Fibroblast of lung (primary cell): ENCODE measurements at regions not wholly inside any gene's neighbourhood (a gene's known extent, or its start where the extent isn't known, plus 50 kb on each side); places are given as distances from the start of the nearest gene placed in this dataset.

ENCODE experiments used
- DNase-seq, 2 donors: peaks; one replicate each; pipeline versions ENCODE4 v3.0.0 to v3.0.0-alpha.2; 2010; ENCODE audit warnings: low read depth in 2 of 2
- H2AFZ ChIP-seq: 2 replicates; pipeline ENCODE4 v1.5.1; 2012; ENCODE audit warnings: low read length, control low read depth, inconsistent platforms
- H3K27ac ChIP-seq: 2 replicates; pipeline ENCODE4 v1.5.1; 2011; ENCODE audit warnings: low read length, control low read depth; ENCODE audit not compliant: insufficient read depth
- H3K27me3 ChIP-seq: 2 replicates; pipeline ENCODE4 v1.5.1; 2011; ENCODE audit warnings: mild to moderate bottlenecking, low read length; ENCODE audit not compliant: control insufficient read depth, insufficient read depth
- H3K36me3 ChIP-seq: 2 replicates; pipeline ENCODE4 v1.5.1; 2011; ENCODE audit warnings: low read length; ENCODE audit not compliant: control insufficient read depth, insufficient read depth
- H3K4me1 ChIP-seq: 2 replicates; pipeline ENCODE4 v1.5.1; 2011; ENCODE audit warnings: low read length; ENCODE audit not compliant: control insufficient read depth, insufficient read depth; ENCODE audit errors: extremely low read depth
- H3K4me2 ChIP-seq: 2 replicates; pipeline ENCODE4 v1.5.1; 2011; ENCODE audit warnings: low read length, control low read depth; ENCODE audit not compliant: insufficient read depth; ENCODE audit errors: extremely low read depth
- H3K4me3 ChIP-seq, 4 experiments: fragments of 200-600 bp in 1 of 4; sonication (generic) in 1 of 4; replicated peaks in 1 of 4; 2 replicates each; pipeline ENCODE4 v1.5.1; 2011 to 2016; ENCODE audit warnings: low read length in 4 of 4, low read depth in 3 of 4, mild to moderate bottlenecking in 3 of 4, control low read depth in 2 of 4, inconsistent platforms in 1 of 4, mixed read lengths in 1 of 4; ENCODE audit not compliant: insufficient read depth in 1 of 4; ENCODE audit errors: control extremely low read depth in 1 of 4
- H3K79me2 ChIP-seq: 2 replicates; pipeline ENCODE4 v1.5.1; 2012; ENCODE audit warnings: mild to moderate bottlenecking, low read length, inconsistent platforms; ENCODE audit not compliant: control insufficient read depth, insufficient read depth
- H3K9ac ChIP-seq: 2 replicates; pipeline ENCODE4 v1.5.1; 2011; ENCODE audit warnings: mild to moderate bottlenecking, low read length, control low read depth; ENCODE audit not compliant: insufficient read depth
- H3K9me3 ChIP-seq: 2 replicates; pipeline ENCODE4 v1.5.1; 2012; ENCODE audit warnings: low read depth, low read length; ENCODE audit not compliant: control insufficient read depth, insufficient read depth
- H4K20me1 ChIP-seq: 2 replicates; pipeline ENCODE4 v1.5.1; 2011; ENCODE audit warnings: low read length; ENCODE audit not compliant: control insufficient read depth, insufficient read depth; ENCODE audit errors: extremely low read depth
- CTCF ChIP-seq, 2 donors: IDR thresholded peaks in 1 of 2; conservative IDR thresholded peaks in 1 of 2; 1 replicate in 1 of 2; 2 replicates in 1 of 2; pipeline ENCODE4 v1.5.1; 2011 to 2012; ENCODE audit warnings: low read length in 2 of 2, control low read depth in 1 of 2, inconsistent platforms in 1 of 2, low read depth in 1 of 2, mild to moderate bottlenecking in 1 of 2
- EZH2 ChIP-seq: IDR thresholded peaks from 2 replicates; pipeline ENCODE4 v1.5.1; 2012; ENCODE audit warnings: low read length, control low read depth, mild to moderate bottlenecking; ENCODE audit errors: missing control alignments

DNA sequence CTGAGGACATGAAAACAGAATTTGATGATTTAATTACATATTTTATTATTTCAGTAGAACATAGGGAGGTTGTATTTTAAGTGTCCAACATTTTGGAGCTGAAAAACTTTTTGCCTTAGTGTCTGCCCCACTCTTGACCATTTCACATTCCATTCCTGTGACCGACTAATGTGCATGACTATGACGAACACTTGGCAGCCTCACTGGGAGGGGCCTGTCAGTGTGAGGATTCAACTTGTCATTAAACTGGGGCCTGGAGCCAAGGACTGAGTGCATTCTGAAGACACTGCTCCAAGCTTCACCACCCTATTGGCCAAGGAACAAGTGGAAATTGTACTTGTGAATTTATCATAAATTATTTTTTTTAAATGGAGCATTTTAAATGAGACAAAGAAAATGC is 661.3 kb downstream of the BCKDHB start:
- no peaks in the 10 kb centered on the region for H4K20me1 ChIP-seq
- H3K9ac ChIP-seq = no peak overlapping the region
- no peak overlapping the region for H3K4me3 ChIP-seq
- H3K9me3 ChIP-seq = no peaks in the 10 kb centered on the region
- H2AFZ ChIP-seq = no peak overlapping the region
- no peaks in the 10 kb centered on the region for H3K27me3 ChIP-seq
- no peak for TF ChIP-seq EZH2
- no peak for TF ChIP-seq CTCF (conservative IDR thresholded peaks at IDR 0.05 in 1 of 2, IDR thresholded peaks at IDR 0.05 in 1 of 2; ENCODE audit: low read depth in 1 of 2, low read length in 2 of 2)
- H3K27ac ChIP-seq = no peak overlapping the region
- H3K79me2 ChIP-seq = no peaks in the 10 kb centered on the region
- no peaks in the 10 kb centered on the region for H3K4me1 ChIP-seq
- DNase-seq = peak; percentile 89 to 92
- H3K36me3 ChIP-seq = no peaks in the 10 kb centered on the region
- no peak overlapping the region for H3K4me2 ChIP-seq

- H3K79me2 ChIP-seq = no peaks in the 10 kb centered on the region
- H3K4me3 ChIP-seq = no peak overlapping the region
- no peak for DNase-seq
- H3K9ac ChIP-seq = no peak overlapping the region
- H4K20me1 ChIP-seq = no peaks in the 10 kb centered on the region
- H3K4me1 ChIP-seq = no peaks in the 10 kb centered on the region
- no peaks in the 10 kb centered on the region for H3K9me3 ChIP-seq
- no peak overlapping the region for H3K4me2 ChIP-seq
- H3K27ac ChIP-seq = no peak overlapping the region
- H3K36me3 ChIP-seq = no peaks in the 10 kb centered on the region
- H3K27me3 ChIP-seq = no peaks in the 10 kb centered on the region
- no peak overlapping the region for H2AFZ ChIP-seq
- TF ChIP-seq EZH2 (no peak), CTCF (conservative IDR thresholded peaks at IDR 0.05 in 1 of 2, IDR thresholded peaks at IDR 0.05 in 1 of 2; ENCODE audit: low read depth in 1 of 2, low read length in 2 of 2) (no peak)
Measured at GRCh38 chr6:80744213-80744612, 637.7 kb downstream of the BCKDHB start.

DNA sequence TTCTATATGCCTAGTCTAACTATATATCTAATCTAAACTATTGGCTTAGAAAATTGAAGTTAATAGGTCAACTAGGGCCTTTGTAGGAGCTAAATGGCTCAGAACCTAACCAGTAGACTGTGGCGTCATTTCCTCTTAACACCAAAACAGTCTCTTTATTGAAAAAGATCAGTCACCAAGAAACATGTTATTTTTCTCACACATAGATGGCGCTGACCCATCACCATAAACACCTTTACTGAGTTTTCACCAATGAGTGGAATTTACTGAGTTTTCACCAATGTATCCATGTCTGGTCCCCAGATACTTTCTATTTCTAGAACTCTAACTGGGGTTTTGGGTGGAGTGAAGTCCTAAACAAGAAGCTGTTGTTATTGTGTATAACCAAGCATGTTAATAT is 636.0 kb downstream of the BCKDHB start:
- Histone ChIP-seq H3K27ac (no peak overlapping the region), H3K36me3 (no peaks in the 10 kb centered on the region), H3K9me3 (no peaks in the 10 kb centered on the region), H4K20me1 (no peaks in the 10 kb centered on the region), H3K79me2 (no peaks in the 10 kb centered on the region), H2AFZ (no peak overlapping the region), H3K27me3 (no peaks in the 10 kb centered on the region), H3K9ac (no peak overlapping the region), H3K4me1 (no peaks in the 10 kb centered on the region), H3K4me2 (no peak overlapping the region), H3K4me3 (no peak overlapping the region)
- peak; percentile 56 to 62 for DNase-seq
- TF ChIP-seq EZH2 = no peak
- peak; percentile 25 to 35 for TF ChIP-seq CTCF (conservative IDR thresholded peaks at IDR 0.05 in 1 of 2, IDR thresholded peaks at IDR 0.05 in 1 of 2; ENCODE audit: low read depth in 1 of 2, low read length in 2 of 2)
